ENCODE measurements at regions not wholly inside any gene's neighbourhood (a gene's known extent, or its start where the extent isn't known, plus 50 kb on each side); places are given as distances from the start of the nearest gene placed in this dataset.

GRCh38 chr5:75002271-75002670, 50.1 kb downstream of the GCNT4 start:
- no peak for TF ChIP-seq CTCF (IDR thresholded peaks at IDR 0.05)
- no peak for TF ChIP-seq POLR2A (IDR thresholded peaks at IDR 0.05)

All from thyroid gland (tissue), 4 donors.